SK-N-SH treated with all-trans-retinoic acid at 6 μM for 48 hours (cell line): ENCODE measurements at regions not wholly inside any gene's neighbourhood (a gene's known extent, or its start where the extent isn't known, plus 50 kb on each side); places are given as distances from the start of the nearest gene placed in this dataset.

Experiments used
- ATAC-seq: fragments of 200-7000 bp; cut with Tn5 transposase; 3 replicates; pipeline ENCODE4 v1.9.1; 2020; ENCODE audit warnings: mild to moderate bottlenecking, moderate library complexity
- ARNTL ChIP-seq: fragments of 450-650 bp; formaldehyde crosslinking; IDR thresholded peaks from 2 replicates; pipeline ENCODE4 v1.5.0; 2020; ENCODE audit warnings: low read depth, mild to moderate bottlenecking, moderate library complexity, borderline replicate concordance
- CREB5 ChIP-seq: fragments of 250-450 bp; sonication (Bioruptor Pico); IDR thresholded peaks from 2 replicates; pipeline ENCODE4 v1.5.1; 2020; ENCODE audit warnings: low read depth, mild to moderate bottlenecking, moderate library complexity
- CSDC2 ChIP-seq: fragments of 250-450 bp; sonication (Bioruptor Pico); IDR thresholded peaks from 2 replicates; pipeline ENCODE4 v1.5.0; 2020; ENCODE audit warnings: mild to moderate bottlenecking, moderate library complexity
- CSRNP3 ChIP-seq: fragments of 250-450 bp; sonication (Bioruptor Pico); IDR thresholded peaks from 2 replicates; pipeline ENCODE4 v1.5.1; 2021; ENCODE audit warnings: mild to moderate bottlenecking, moderate library complexity
- ESRRG ChIP-seq: fragments of 250-450 bp; sonication (Bioruptor Pico); IDR thresholded peaks from 2 replicates; pipeline ENCODE4 v1.6.1; 2021; ENCODE audit warnings: mild to moderate bottlenecking
- GLIS3 ChIP-seq: fragments of 250-450 bp; sonication (Bioruptor Pico); IDR thresholded peaks from 2 replicates; pipeline ENCODE4 v1.5.0; 2020; ENCODE audit warnings: mild to moderate bottlenecking, moderate library complexity
- OSR1 ChIP-seq: fragments of 250-450 bp; sonication (Bioruptor Pico); IDR thresholded peaks from 2 replicates; pipeline ENCODE4 v1.8.0; 2022; ENCODE audit warnings: moderate library complexity, mild to moderate bottlenecking, inconsistent platforms
- PATZ1 ChIP-seq: fragments of 250-450 bp; sonication (Bioruptor Pico); IDR thresholded peaks from 2 replicates; pipeline ENCODE4 v1.8.0; 2020; ENCODE audit warnings: mild to moderate bottlenecking, moderate library complexity, borderline replicate concordance
- POU6F1 ChIP-seq: fragments of 250-450 bp; sonication (Bioruptor Pico); IDR thresholded peaks from 2 replicates; pipeline ENCODE4 v1.8.0; 2021; ENCODE audit warnings: low read depth, mild to moderate bottlenecking, moderate library complexity, borderline replicate concordance
- PPARA ChIP-seq: fragments of 250-450 bp; sonication (Bioruptor Pico); IDR thresholded peaks from 2 replicates; pipeline ENCODE4 v1.5.0; 2020; ENCODE audit warnings: mild to moderate bottlenecking, borderline replicate concordance
- RARB ChIP-seq: fragments of 250-450 bp; sonication (Bioruptor Pico); IDR thresholded peaks from 2 replicates; pipeline ENCODE4 v1.8.0; 2021; ENCODE audit warnings: mild to moderate bottlenecking, moderate library complexity
- SNAI2 ChIP-seq: fragments of 250-450 bp; sonication (Bioruptor Pico); IDR thresholded peaks from 2 replicates; pipeline ENCODE4 v1.5.0; 2020; ENCODE audit warnings: mild to moderate bottlenecking, moderate library complexity
- TCF4 ChIP-seq: fragments of 250-450 bp; sonication (Bioruptor Pico); IDR thresholded peaks from 2 replicates; pipeline ENCODE4 v1.8.0; 2021; ENCODE audit warnings: mild to moderate bottlenecking, moderate library complexity, borderline replicate concordance
- TSHZ2 ChIP-seq: fragments of 250-450 bp; sonication (Bioruptor Pico); IDR thresholded peaks from 2 replicates; pipeline ENCODE4 v1.5.0; 2020; ENCODE audit warnings: mild to moderate bottlenecking, moderate library complexity
- ZC3H10 ChIP-seq: fragments of 250-450 bp; sonication (Bioruptor Pico); IDR thresholded peaks from 2 replicates; pipeline ENCODE4 v1.5.1; 2021; ENCODE audit warnings: mild to moderate bottlenecking, moderate library complexity
- ZFP30 ChIP-seq: fragments of 450-650 bp; formaldehyde crosslinking; IDR thresholded peaks from 2 replicates; pipeline ENCODE4 v1.5.0; 2022; ENCODE audit warnings: mild to moderate bottlenecking, moderate library complexity
- ZNF565 ChIP-seq: fragments of 450-650 bp; formaldehyde crosslinking; conservative IDR thresholded peaks from 2 replicates; pipeline ENCODE4 v1.5.0; 2020; ENCODE audit warnings: low read depth, mild to moderate bottlenecking, moderate library complexity
- ZNF70 ChIP-seq: fragments of 450-650 bp; formaldehyde crosslinking; IDR thresholded peaks from 2 replicates; pipeline ENCODE4 v1.5.0; 2020; ENCODE audit warnings: mild to moderate bottlenecking, moderate library complexity
- ZNF8 ChIP-seq: fragments of 450-650 bp; formaldehyde crosslinking; IDR thresholded peaks from 2 replicates; pipeline ENCODE4 v1.5.0; 2020; ENCODE audit warnings: mild to moderate bottlenecking, moderate library complexity

GRCh38 chr4:114383067-114383466 lies 215.5 kb upstream of the UGT8 start:
- TF ChIP-seq SNAI2 (CRISPR knock-in tag) (no peak), ZNF70 (CRISPR knock-in tag) (no peak), RARB (CRISPR knock-in tag) (no peak), ESRRG (no peak), GLIS3 (CRISPR knock-in tag) (no peak), ZNF8 (CRISPR knock-in tag) (no peak), TCF4 (CRISPR knock-in tag) (no peak), CREB5 (CRISPR knock-in tag) (no peak), CSDC2 (no peak), ZC3H10 (CRISPR knock-in tag) (no peak), POU6F1 (CRISPR knock-in tag) (no peak), CSRNP3 (CRISPR knock-in tag) (no peak), OSR1 (CRISPR knock-in tag) (no peak), ZFP30 (no peak)
- TF ChIP-seq, all 23 proteins: peak for 0
- peak; percentile 29; the same call in 2 of the 3 replicates for ATAC-seq

- no peak for TF ChIP-seq ARNTL
- TF ChIP-seq PATZ1 (CRISPR knock-in tag): peak; percentile 25; the same call in 1 of the 2 replicates
- TF ChIP-seq, all 23 proteins: peak for 1
- ATAC-seq: peak; percentile 85
Measured at GRCh38 chr4:114383721-114384120, 214.9 kb upstream of the UGT8 start.

GRCh38 chr4:114384629-114385028 lies 214.0 kb upstream of the UGT8 start:
- ATAC-seq: peak; percentile 68
- no peak for TF ChIP-seq PATZ1 (CRISPR knock-in tag)
- no peak for TF ChIP-seq ZNF8 (CRISPR knock-in tag)
- no peak for TF ChIP-seq PPARA (CRISPR knock-in tag)
- TF ChIP-seq POU6F1 (CRISPR knock-in tag): no peak
- TF ChIP-seq ESRRG: no peak
- no peak for TF ChIP-seq ZNF70 (CRISPR knock-in tag)
- no peak for TF ChIP-seq GLIS3 (CRISPR knock-in tag)
- TF ChIP-seq OSR1 (CRISPR knock-in tag): no peak
- no peak for TF ChIP-seq ZNF565 (CRISPR knock-in tag)
- TF ChIP-seq CSDC2: no peak
- TF ChIP-seq RARB (CRISPR knock-in tag): no peak
- TF ChIP-seq TSHZ2 (CRISPR knock-in tag): no peak
- no peak for TF ChIP-seq ZC3H10 (CRISPR knock-in tag)
